Neural progenitor cell (in vitro differentiated cells): ENCODE measurements at regions not wholly inside any gene's neighbourhood (a gene's known extent, or its start where the extent isn't known, plus 50 kb on each side); places are given as distances from the start of the nearest gene placed in this dataset.

Experiments used
- CTCF ChIP-seq: fragments of 200-600 bp; sonication (generic); IDR thresholded peaks from 2 replicates; pipeline ENCODE4 v1.5.1; 2017; ENCODE audit warnings: antibody characterized with exemption, mild to moderate bottlenecking
- EZH2 ChIP-seq: fragments of 200-600 bp; sonication (generic); IDR thresholded peaks from 2 replicates; pipeline ENCODE4 v1.6.1; 2017; ENCODE audit warnings: antibody characterized with exemption, mild to moderate bottlenecking, moderate library complexity
- EZH2phosphoT487 ChIP-seq: fragments of 200-600 bp; sonication (generic); IDR thresholded peaks from 2 replicates; pipeline ENCODE4 v1.6.1; 2017; ENCODE audit warnings: antibody characterized with exemption

- TF ChIP-seq CTCF (no peak), EZH2phosphoT487 (no peak), EZH2 (no peak)
Measured at GRCh38 chr2:53127061-53127650, 640.4 kb upstream of the CHAC2 start.
